AG09309 (cell line): ENCODE measurements at regions not wholly inside any gene's neighbourhood (a gene's known extent, or its start where the extent isn't known, plus 50 kb on each side); places are given as distances from the start of the nearest gene placed in this dataset.

Experiments used
- DNase-seq: peaks from one replicate; pipeline ENCODE4 v3.0.0-alpha.2; 2010; ENCODE audit warnings: low read depth
- H3K4me3 ChIP-seq: 2 replicates; pipeline ENCODE4 v1.5.1; 2011; ENCODE audit warnings: mild to moderate bottlenecking, low read depth, low read length, moderate library complexity; ENCODE audit not compliant: control insufficient read depth
- TF ChIP-seq, protein P1 (sequence below): IDR thresholded peaks from 2 replicates; pipeline ENCODE4 v1.5.1; 2011; ENCODE audit warnings: mild to moderate bottlenecking, low read depth, low read length, inconsistent platforms; ENCODE audit not compliant: insufficient read depth, control insufficient read depth; ENCODE audit errors: missing control alignments

DNA sequence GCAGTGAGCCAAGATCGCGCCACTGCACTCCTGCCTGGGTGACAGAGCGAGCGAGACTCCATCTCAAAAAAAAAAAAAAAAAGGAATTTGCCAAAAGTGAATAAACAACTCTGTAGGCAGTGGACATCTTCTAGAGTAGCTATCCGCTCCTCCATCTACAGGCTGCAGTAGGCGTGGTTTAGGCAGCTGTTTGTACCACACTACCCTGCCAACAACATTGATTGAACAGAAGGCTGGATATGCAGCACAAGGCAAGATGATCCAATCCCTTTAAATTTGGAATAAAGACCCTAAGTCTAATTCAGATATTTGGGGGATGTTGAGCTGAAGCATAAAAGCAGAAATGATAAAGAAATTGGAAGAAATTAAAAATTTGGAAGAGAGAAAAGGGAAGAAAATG lies 141.6 kb downstream of the TES start:
- DNase-seq, result no peak
- no peak overlapping the region for H3K4me3 ChIP-seq
- TF ChIP-seq, protein P1, sequence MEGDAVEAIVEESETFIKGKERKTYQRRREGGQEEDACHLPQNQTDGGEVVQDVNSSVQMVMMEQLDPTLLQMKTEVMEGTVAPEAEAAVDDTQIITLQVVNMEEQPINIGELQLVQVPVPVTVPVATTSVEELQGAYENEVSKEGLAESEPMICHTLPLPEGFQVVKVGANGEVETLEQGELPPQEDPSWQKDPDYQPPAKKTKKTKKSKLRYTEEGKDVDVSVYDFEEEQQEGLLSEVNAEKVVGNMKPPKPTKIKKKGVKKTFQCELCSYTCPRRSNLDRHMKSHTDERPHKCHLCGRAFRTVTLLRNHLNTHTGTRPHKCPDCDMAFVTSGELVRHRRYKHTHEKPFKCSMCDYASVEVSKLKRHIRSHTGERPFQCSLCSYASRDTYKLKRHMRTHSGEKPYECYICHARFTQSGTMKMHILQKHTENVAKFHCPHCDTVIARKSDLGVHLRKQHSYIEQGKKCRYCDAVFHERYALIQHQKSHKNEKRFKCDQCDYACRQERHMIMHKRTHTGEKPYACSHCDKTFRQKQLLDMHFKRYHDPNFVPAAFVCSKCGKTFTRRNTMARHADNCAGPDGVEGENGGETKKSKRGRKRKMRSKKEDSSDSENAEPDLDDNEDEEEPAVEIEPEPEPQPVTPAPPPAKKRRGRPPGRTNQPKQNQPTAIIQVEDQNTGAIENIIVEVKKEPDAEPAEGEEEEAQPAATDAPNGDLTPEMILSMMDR, result no peak

DNA sequence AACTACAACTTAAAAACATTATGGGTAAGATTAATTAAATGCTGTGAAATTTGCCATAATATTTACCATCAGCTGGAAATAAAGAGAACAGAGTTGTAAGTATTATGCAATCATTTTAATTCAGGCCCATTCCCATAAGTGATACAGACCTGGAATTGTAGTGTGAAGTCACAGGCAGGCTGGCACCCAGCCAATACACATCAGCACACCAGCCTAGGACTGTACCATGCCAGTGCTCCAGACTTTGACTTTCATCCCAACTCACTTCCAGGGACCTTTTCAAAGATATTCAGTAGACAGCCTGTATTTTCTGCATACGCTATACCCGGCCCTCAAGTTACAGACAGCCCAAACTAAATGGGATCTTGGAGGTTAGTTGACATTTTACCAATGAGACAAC lies 143.3 kb downstream of the TES start:
- TF ChIP-seq, protein P1, result no peak
- no peak overlapping the region for H3K4me3 ChIP-seq
- DNase-seq, result no peak

DNA sequence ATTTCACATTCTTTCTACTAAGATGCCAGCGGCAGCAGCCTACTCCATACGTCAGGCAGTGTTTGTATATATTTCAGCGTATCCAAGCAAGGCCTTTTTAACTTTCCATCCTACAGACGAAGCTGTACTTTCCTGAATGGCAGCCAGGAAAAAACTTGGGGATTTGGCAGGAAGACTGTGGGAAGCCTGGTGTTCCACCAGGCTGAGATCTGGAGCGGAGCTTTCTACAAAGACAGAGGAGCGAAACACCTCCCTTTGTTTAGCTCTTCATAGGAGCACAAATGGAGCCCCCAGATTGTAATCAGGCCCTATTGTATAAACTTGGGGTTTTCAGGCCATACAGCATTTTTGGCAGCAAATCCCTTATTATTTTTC lies 143.8 kb downstream of the TES start:
- TF ChIP-seq, protein P1, result no peak
- DNase-seq, result no peak
- H3K4me3 ChIP-seq, result no peak overlapping the region

DNA sequence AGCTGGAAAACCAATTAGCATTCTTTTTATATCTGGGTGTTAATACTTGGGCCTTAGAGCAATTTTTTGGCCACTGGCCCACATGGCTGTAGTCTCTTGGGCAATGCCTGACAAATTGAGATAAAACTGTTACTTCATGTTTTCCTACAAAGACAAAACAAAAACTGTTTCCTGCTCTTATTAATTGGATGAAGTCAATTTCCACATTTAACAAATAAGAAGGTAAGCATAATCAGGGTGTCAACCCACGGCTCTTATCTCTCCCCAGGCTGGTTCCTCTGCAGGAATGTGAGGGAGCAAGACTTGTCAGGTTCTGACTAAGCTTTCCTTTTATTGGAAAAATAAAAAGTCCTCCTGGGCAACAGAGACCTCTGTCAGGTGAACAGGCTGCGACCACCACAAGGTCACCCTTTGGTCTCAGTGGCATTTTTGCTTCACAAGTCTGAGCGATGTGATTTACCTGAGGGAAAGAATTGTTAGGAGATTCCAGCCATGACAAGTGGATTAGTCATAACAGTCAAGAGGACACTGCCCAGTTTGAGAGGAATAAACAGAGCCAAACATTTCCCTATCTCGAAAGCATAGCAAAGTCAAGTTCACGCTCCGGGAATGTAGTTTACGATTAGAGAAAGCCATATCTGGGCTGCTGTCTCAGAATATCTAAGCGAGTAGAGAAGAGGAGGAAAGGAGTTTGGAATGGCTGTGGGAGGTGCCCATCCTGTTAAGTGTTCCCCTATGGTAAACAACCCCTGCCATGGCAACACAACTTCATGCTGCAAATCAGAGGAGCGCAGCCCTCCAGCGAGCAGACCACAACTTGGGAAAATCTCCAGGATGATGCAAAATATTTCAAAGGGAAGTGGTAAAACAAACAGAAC lies 144.4 kb downstream of the TES start:
- TF ChIP-seq, protein P1, result no peak
- H3K4me3 ChIP-seq, result no peak overlapping the region; the same call in 1 of the 2 replicates
- peak; percentile 94 for DNase-seq

DNA sequence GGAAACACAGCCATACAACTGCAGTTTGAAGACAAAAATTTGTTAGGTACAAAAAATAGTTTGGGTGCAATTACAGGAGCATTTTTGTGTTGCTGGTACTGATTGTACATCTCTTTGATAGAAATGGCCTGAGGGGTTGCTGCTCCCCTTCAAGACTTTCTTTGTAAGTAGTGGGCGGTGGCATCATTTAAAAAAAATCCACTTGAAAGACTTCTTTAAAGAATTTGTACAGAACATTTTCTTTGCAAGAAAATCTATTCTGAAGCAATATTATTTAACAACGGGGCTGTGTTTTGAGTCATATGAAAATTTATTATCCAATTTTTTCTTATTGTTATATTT lies 144.1 kb upstream of the CAV2 start:
- H3K4me3 ChIP-seq, result no peak overlapping the region; the same call in 1 of the 2 replicates
- TF ChIP-seq, protein P1, result no peak
- DNase-seq, result no peak

DNA sequence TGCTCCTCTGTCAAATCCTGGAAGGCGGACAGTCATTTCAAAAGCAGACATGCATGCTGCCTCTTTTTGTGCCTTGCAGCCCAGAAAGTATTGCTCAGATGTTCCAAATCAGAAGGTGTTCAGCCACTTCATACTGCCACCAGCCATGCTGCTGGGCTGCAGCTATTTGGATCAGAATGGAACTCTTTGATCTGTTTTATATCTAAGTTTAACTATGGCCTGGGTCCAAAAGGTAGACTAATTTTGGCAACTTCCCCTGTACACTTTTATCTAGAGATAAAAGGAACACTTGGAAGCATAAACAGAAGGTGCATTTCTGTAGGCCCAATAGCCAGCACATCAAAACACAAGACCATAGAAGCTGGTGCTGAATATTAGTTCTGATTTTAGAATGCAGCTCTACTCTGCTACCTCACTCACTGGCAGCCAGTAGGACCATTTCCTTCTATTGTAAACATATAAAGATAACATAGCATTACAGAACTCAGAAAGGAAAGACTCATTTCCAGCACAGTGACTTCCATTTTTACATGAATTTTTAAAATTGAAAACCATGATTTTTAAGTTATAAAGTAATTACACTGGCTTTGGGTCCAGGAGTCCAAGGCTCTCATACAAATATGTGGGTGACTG lies 143.1 kb upstream of the CAV2 start:
- DNase-seq, result no peak
- H3K4me3 ChIP-seq, result no peak overlapping the region
- TF ChIP-seq, protein P1, result no peak
